HG03045 (cell line): ENCODE measurements at regions not wholly inside any gene's neighbourhood (a gene's known extent, or its start where the extent isn't known, plus 50 kb on each side); places are given as distances from the start of the nearest gene placed in this dataset.
"Not testable (repeated sequence)": the region's sequence is repeated elsewhere in the genome, so short reads cannot be mapped to it uniquely, and the experiment has no call there.

Experiments used
- ATAC-seq: cut with Tn5 transposase; IDR thresholded peaks from one replicate; pipeline ENCODE4 v1.9.1; 2021; ENCODE audit warnings: mild to moderate bottlenecking, moderate library complexity; ENCODE audit not compliant: unreplicated experiment

GRCh38 chr13:24931450-24932251 is 164.3 kb upstream of the PABPC3 start:
- ATAC-seq = no peak

DNA sequence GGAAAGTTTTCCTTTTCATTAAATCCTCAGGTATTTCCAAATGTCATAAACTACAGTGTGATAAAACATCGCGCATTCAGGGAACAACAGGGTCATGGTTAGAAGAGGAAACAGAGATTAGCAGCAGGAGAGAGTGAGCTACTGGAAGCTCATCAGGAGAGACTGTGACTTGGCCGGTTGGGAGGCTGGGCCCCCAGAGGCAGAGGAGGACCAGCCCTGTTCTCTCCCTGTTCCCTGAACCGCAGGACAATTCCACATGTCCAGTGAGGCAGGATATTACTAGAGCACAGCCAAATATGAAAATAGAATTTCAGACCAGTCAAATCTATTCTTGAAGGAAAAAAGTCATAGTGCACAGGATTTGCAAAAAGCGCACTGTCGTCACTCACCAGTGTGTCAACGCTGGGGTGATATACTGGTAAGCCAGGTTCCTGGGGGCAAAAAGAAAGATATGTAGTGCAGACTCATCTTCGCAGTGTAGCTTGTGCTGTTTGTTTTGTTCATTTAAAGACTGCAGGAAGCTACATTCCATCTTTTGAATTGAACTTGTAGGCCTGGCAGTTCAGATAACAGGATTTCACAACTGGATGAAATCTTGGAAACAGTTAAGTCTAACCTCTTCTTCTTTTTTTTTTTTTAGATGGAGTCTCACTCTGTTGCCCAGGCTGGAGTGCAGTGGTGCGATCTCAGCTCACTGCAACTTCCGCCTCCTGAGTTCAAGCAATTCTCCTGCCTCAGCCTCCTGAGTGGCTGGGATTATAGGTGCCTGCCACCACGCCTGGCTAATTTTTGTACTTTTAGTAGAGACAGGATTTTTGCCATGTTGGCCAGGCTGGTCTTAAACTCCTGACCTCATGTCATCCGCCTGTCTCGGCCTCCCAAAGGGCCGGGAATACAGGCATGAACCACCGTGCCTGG is 162.6 kb upstream of the PABPC3 start:
- not testable (repeated sequence) for ATAC-seq

DNA sequence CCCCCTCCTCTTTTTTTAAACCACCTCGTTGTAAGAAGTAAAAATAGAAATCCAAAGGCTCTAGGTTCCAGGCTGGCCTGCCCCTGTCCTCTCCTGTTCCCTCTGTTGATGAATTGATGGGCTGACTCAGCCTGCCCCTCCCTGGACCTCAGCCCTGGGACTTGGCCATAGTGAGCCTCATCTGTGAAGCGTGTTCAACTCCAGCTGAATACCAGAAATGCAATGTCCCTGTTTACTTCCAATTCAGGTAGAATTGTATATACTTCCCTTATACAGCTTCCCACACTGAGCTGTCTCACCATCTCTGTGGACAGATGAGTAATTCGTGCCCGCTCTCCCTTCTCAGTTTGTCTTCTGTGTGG is 161.9 kb upstream of the PABPC3 start:
- not testable (repeated sequence) for ATAC-seq

DNA sequence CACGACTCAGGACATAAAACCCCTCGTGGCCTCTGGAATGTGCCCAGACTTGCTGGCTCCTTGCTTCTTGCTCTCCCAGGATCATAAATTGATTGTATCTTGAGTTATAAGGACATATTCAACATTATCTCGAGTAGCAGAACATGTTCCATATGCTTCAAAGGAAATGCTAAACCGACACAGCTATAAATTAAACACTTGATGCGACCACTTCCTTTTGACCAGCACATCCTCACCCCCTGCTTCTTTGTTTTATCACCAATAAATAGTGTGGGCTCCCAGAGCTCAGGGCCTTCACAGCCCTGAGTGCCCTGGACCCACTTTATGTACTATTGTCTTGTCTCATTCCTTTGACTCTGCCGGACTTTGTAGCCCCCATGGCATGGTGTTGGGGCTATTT is 157.0 kb upstream of the PABPC3 start:
- ATAC-seq = no peak

GRCh38 chr13:24941023-24941713 is 154.8 kb upstream of the PABPC3 start:
- not testable (repeated sequence) for ATAC-seq

DNA sequence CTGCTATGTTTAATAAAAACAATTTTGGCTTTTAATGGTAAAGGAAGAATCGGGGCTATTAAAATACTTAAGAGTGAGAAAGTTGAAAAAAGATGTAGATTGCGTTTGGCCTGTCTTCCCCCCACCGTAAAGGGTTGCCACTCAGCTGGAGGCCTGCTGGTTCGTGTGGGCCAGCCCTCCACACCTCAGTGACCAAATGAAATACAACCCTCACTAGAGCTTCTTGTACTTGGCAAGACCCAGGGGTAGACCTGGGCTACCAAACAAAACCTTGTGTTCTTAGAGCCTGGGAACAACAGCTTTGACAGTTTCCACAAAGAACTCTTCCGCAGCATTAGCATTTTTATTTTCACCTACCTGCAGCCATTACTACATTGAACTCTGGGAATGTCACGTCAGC is 152.8 kb upstream of the PABPC3 start:
- no peak for ATAC-seq

DNA sequence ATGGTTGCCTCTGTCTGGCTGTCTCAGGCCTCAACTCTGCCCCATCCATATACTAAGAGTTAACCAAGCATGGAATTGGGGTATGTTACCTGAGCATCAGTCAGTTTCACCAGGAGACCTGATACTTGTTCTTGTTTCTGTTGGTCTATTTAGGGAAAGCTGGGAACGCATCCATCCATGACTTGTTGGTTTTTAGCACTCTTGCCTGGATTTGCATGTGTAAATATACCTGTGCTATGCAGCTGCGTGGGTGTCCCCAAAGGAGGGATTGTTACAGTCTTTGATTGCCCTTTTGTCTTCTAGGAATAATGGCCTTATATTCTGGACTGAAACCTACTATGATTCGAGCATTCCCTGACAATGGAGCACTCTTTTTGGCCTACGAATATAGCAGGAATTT is 151.9 kb upstream of the PABPC3 start:
- not testable (repeated sequence) for ATAC-seq

DNA sequence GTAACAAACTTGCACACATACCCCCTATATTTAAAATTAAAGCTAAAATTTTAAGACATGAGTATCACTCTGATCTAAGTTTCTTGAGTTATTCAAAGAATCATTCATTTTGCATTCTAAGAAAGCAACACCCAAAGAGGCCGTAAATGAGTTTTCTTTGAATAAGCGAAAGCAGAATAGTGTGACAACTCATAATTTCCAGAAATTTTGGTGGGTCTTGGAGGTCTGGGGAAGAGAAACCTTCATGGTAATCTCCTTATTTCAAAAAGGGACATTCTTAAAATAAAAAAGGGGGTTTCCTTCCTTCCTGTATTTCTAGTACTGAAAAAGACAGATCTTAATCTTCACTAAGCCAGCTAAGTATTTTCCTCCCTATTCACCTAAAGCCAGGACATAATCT is 147.0 kb upstream of the PABPC3 start:
- ATAC-seq = not testable (repeated sequence)

- not testable (repeated sequence) for ATAC-seq
These were observed 145.3 kb upstream of the PABPC3 start for GRCh38 chr13:24950611-24951010.

GRCh38 chr13:24967970-24968369 is 128.0 kb upstream of the PABPC3 start:
- ATAC-seq = not testable (repeated sequence)

DNA sequence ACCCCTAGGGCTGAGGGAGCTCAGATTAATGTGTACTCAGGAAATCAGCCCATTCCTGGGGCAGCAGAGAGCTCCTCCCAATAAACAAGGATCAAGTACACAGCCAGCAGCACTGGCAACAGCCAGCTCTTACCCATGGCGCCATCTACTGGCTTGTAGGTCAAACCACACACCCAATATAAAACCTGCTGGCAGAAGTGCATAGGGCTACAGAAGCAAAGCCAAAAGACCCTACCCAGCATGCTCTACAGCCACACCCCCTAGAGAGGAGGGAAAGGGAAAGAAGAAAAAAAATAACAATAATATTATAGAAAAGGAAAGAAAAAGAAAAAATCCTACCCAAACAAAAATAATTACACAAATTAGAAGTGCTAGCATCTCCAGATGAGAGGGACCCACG is 127.5 kb upstream of the PABPC3 start:
- ATAC-seq = not testable (repeated sequence)

DNA sequence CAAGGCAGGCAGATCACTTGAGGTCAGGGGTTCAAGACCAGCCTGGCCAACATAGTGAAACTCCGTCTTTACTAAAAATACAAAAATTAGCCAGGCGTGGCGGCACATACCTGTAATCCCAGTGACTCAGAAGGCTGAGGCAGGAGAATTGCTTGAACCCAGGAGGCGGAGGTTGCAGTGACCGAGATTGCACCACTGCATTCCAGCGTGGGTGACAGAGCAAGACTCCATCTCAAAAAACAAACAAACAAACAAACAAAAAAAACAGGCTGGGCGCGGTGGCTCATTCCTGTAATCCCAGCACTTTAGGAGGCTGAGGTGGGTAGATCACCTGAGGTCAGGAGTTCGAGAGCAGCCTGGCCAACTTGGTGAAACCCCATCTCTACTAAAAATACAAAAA is 122.8 kb upstream of the PABPC3 start:
- ATAC-seq = not testable (repeated sequence)

DNA sequence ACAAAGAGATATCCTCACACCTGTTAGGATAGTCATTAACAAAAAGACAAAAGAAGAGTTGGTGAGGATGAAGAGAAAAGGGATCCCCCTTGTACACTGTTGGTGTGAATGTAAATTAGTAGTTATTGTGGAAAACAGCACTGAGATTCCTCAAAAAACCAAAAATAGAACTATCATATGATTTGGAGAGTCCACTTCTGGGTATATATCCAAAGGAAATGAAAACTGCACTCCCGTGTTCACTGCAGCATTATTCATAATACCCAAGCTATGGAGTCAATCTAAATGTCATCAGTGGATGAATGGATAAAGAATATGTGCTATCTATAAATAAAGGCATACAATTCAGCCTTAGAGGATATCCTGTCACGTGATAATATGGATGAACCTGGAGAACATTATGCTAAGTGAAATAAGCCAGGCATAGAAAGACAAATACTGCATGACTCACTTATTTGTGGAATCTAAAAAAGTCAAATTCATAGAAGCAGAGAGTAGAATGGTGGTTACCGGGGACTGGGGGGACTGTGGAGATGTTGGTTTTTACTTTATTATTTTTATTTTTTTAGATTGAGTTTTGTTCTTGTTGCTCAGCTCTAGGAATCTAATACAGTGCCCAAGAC is 114.6 kb upstream of the PABPC3 start:
- not testable (repeated sequence) for ATAC-seq

DNA sequence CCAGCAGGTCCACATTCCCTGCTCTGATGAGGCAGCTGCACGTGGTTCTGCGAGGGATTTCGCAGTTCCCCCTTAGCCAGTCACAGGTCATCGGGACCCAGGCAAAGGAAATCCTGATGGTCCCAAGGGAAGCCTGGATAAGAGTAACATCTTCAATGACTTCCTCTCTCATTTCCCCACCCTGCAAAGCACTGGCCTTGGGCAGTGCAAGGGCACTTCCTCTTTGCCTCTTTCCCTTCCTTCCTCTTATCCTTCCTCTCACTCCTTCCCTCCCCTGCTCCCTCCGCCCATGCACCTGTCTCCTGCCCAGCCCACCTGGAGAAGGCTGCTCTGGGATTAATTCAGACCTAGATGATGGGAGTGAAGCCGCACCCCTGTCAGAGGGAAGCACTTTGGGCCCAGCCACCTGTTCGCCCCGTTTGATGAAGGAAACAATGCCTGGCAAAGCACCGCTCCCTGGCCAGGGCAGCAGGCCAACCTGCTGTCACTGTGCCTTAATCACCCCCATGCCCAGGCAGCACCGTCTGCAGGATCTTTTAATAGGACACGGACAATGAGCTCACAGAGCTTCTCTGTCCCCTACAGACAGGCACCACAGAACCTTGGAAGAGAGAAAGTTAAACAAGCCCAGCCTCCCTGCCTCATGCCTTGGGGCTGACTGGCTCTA is 113.5 kb upstream of the PABPC3 start:
- no peak for ATAC-seq

GRCh38 chr13:24983094-24983493 is 112.8 kb upstream of the PABPC3 start:
- no peak for ATAC-seq

DNA sequence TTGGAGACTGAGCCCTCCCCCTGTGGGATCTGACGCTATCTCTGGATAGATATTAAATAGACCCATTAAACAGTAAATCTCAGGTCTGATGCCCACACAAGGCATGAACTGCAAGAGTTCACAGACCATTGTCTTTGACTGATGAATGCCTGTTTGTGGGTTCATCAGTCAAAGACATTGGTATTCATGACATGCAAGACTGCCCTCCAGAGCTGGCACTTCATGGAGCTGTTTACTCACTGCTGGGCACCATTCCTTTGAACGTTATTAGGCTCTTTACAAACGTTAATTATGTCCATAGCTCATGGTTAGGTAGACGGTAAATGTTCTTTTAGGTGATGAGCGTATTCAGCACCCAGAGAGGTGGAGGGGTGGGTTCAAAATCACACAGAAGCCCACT is 111.8 kb upstream of the PABPC3 start:
- ATAC-seq = no peak

- no peak for ATAC-seq
These were observed 110.8 kb upstream of the PABPC3 start for GRCh38 chr13:24985107-24985506.

DNA sequence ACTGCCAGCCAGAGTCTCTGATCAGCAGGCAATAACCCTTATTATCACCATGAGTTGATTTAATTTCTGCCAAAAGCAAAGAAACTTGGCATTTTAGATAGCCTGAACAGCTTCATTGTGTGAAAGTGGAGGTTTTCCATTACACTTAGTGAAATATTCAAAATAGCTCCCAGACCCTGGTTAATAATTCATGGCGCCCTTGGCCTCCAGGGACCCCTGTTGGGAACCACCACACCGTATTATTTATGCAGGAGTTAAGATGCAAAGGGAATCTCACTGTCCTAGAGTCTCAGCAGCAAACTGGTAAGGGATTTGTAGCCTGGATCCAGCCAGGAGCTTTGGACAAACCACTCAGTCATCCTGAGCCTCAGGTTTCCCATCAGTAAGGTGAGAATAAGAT is 110.0 kb upstream of the PABPC3 start:
- no peak for ATAC-seq

DNA sequence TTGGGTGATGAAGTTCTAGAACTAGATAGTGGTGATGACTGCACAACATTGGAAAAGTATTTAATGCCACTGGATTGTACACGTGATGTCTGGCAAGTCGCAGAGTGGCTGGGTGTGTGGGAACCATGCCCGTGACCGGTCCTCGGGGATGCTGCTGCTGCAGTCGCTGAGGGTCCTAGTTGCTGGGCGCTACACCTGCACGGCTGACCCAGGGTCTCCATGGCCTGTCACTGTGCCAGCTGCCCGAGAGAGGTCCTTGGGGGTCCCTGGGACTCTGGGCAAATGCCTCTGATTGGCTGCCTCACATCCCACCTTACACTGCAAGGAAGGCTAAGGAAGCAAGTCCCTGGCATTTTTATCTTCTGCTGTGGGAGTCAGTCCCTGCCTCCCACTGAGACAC is 109.1 kb upstream of the PABPC3 start:
- ATAC-seq = no peak

DNA sequence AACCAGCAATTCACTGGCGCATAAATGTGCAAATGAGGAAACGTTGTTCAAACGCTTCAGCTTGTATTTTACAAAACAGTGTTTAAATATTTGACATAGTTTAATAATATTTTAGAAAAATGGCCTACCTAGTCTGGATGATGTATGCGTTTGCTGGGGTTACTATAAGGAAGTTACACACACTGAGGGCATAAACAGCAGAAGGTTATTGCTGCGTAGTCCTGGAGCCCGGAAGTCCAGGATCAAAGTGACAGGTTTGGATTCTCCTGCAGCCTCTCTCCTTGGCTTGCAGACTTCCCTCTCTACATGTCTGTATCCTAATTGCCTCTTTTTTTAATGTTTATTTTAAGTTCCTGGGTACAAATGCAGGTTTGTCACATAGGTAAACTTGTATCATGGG is 106.0 kb upstream of the PABPC3 start:
- not testable (repeated sequence) for ATAC-seq
